HCT116 (cell line): ENCODE measurements at regions not wholly inside any gene's neighbourhood (a gene's known extent, or its start where the extent isn't known, plus 50 kb on each side); places are given as distances from the start of the nearest gene placed in this dataset.

ENCODE experiments used
- ATAC-seq: fragments of 200-7000 bp; cut with Tn5 transposase; 2 replicates; pipeline ENCODE4 v1.9.1; 2020; ENCODE audit warnings: mild to moderate bottlenecking, moderate library complexity
- BruUV-seq: library from RNA; stranded (reverse); fragments of 400-500 nt; replicated peaks from 2 replicates; lab custom pipeline; 2021; lab: Mats Ljungman, UMichigan
- CTCF ChIA-PET: fragments of 300-600 bp; sonication (Branson Sonifier 250); formaldehyde crosslinking; loops from one replicate; lab custom pipeline; 2021; ENCODE audit warnings: antibody characterized with exemption; lab: Charles Lee
- POLR2A ChIA-PET: fragments of 300-600, 350-600 bp; sonication (Branson Sonifier 250); formaldehyde crosslinking; loops from one replicate; lab custom pipeline; 2021; ENCODE audit warnings: antibody characterized with exemption; lab: Charles Lee
- RAD21 ChIA-PET, 2 experiments: fragments of 300-600 bp; sonication (Branson Sonifier 250); formaldehyde crosslinking; loops; one replicate each; lab custom pipeline; 2023; ENCODE audit warnings: low total read pairs in 2 of 2; ENCODE audit not compliant: uncharacterized antibody in 2 of 2, unreplicated experiment in 2 of 2, low non-redundant PET in 1 of 2; lab: Charles Lee
- DNase-seq: peaks from one replicate; pipeline ENCODE4 v3.0.0-alpha.2; 2010; ENCODE audit warnings: low read depth, low spot score
- H2AFZ ChIP-seq: fragments of 200-600 bp; shearing (Covaris generic), sonication (generic); 2 replicates; pipeline ENCODE4 v1.6.1; 2017; ENCODE audit warnings: low read depth, mixed run types, mixed read lengths, antibody characterized with exemption, low read length; ENCODE audit not compliant: poor library complexity, severe bottlenecking
- H3K27ac ChIP-seq: 2 replicates; pipeline ENCODE4 v1.5.1; 2012; ENCODE audit warnings: low read depth, low read length
- H3K27me3 ChIP-seq: fragments of 200-600 bp; sonication (generic); 2 replicates; pipeline ENCODE4 v1.6.1; 2016; ENCODE audit warnings: mixed run types, low read length, mixed read lengths; ENCODE audit not compliant: insufficient read depth
- H3K36me3 ChIP-seq, 2 experiments: fragments of 200-500 bp in 1 of 2; fragments of 200-600 bp in 1 of 2; sonication (Bioruptor generic) in 1 of 2; sonication (generic) in 1 of 2; 2 replicates each; pipeline versions ENCODE4 v1.5.1 to v1.6.1; 2014 to 2016; ENCODE audit warnings: low read length in 2 of 2, inconsistent platforms in 1 of 2, mixed read lengths in 1 of 2, mixed run types in 1 of 2; ENCODE audit not compliant: insufficient read depth in 2 of 2, control insufficient read depth in 1 of 2
- H3K4me1 ChIP-seq, 2 experiments: fragments of 200-600 bp in 1 of 2; sonication (generic) in 1 of 2; 2 replicates each; pipeline versions ENCODE4 v1.5.1 to v1.6.1; 2012 to 2017; ENCODE audit warnings: low read length in 2 of 2, inconsistent platforms in 1 of 2, mild to moderate bottlenecking in 1 of 2, mixed read lengths in 1 of 2, mixed run types in 1 of 2, moderate library complexity in 1 of 2; ENCODE audit not compliant: insufficient read depth in 2 of 2, control insufficient read depth in 1 of 2
- H3K4me2 ChIP-seq: fragments of 200-600 bp; sonication (generic); 2 replicates; pipeline ENCODE4 v1.6.1; 2017; ENCODE audit warnings: mixed run types, low read length, mixed read lengths
- H3K4me3 ChIP-seq, 2 experiments: fragments of 200-600 bp in 1 of 2; sonication (generic) in 1 of 2; replicated peaks in 1 of 2; 2 replicates each; pipeline ENCODE4 v1.5.1; 2011 to 2016; ENCODE audit warnings: low read length in 2 of 2, control low read depth in 1 of 2, low read depth in 1 of 2, mild to moderate bottlenecking in 1 of 2, mixed read lengths in 1 of 2, mixed run types in 1 of 2
- H3K79me2 ChIP-seq: fragments of 200-600 bp; sonication (generic); 2 replicates; pipeline ENCODE4 v1.6.1; 2017; ENCODE audit warnings: mild to moderate bottlenecking, mixed run types, low read length, moderate library complexity, mixed read lengths; ENCODE audit not compliant: insufficient read depth
- H3K9ac ChIP-seq: fragments of 200-600 bp; sonication (generic); 2 replicates; pipeline ENCODE4 v1.6.1; 2016; ENCODE audit warnings: low read length, mixed read lengths
- H3K9me2 ChIP-seq: fragments of 200-600 bp; sonication (generic), shearing (Covaris generic); 2 replicates; pipeline ENCODE4 v1.6.1; 2017; ENCODE audit warnings: mixed run types, mild to moderate bottlenecking, moderate library complexity; ENCODE audit not compliant: insufficient read depth
- H3K9me3 ChIP-seq, 2 experiments: fragments of 200-500 bp in 1 of 2; fragments of 200-600 bp in 1 of 2; sonication (Bioruptor generic) in 1 of 2; sonication (generic) in 1 of 2; 2 replicates each; pipeline ENCODE4 v1.6.1; 2014 to 2017; ENCODE audit warnings: low read length in 2 of 2, mixed read lengths in 2 of 2, inconsistent platforms in 1 of 2, low read depth in 1 of 2, mild to moderate bottlenecking in 1 of 2, mixed run types in 1 of 2, moderate library complexity in 1 of 2; ENCODE audit not compliant: control insufficient read depth in 1 of 2, insufficient read depth in 1 of 2
- H4K20me1 ChIP-seq: fragments of 200-600 bp; sonication (generic), shearing (Covaris generic); 2 replicates; pipeline ENCODE4 v1.6.1; 2017; ENCODE audit warnings: mixed run types, mild to moderate bottlenecking, moderate library complexity; ENCODE audit not compliant: insufficient read depth
- CBX3 ChIP-seq: IDR thresholded peaks from 2 replicates; pipeline ENCODE4 v1.6.1; 2012; ENCODE audit warnings: low read depth
- CEBPB ChIP-seq: IDR thresholded peaks from 2 replicates; pipeline ENCODE4 v1.6.1; 2012; ENCODE audit warnings: low read depth
- CTCF ChIP-seq, 3 experiments: fragments of 200-600 bp in 1 of 3; sonication (generic) in 1 of 3; IDR thresholded peaks in 2 of 3; conservative IDR thresholded peaks in 1 of 3; 2 replicates each; pipeline ENCODE4 v1.5.1; 2012 to 2017; ENCODE audit warnings: low read depth in 2 of 3, low read length in 2 of 3, antibody characterized with exemption in 1 of 3, borderline replicate concordance in 1 of 3, control low read depth in 1 of 3, mild to moderate bottlenecking in 1 of 3, mixed read lengths in 1 of 3, mixed run types in 1 of 3, moderate library complexity in 1 of 3; ENCODE audit not compliant: insufficient read depth in 1 of 3
- EGR1 ChIP-seq: IDR thresholded peaks from 2 replicates; pipeline ENCODE4 v1.6.1; 2012; ENCODE audit warnings: low read depth
- ELF1 ChIP-seq: IDR thresholded peaks from 2 replicates; pipeline ENCODE4 v1.6.1; 2012; ENCODE audit warnings: low read depth, borderline replicate concordance
- EZH2 ChIP-seq: fragments of 200-600 bp; sonication (generic); IDR thresholded peaks from 2 replicates; pipeline ENCODE4 v1.6.1; 2017; ENCODE audit warnings: antibody characterized with exemption, mixed run types
- EZH2phosphoT487 ChIP-seq: fragments of 200-600 bp; IDR thresholded peaks from 2 replicates; pipeline ENCODE4 v1.6.1; 2018; ENCODE audit warnings: antibody characterized with exemption, borderline replicate concordance
- JUND ChIP-seq: IDR thresholded peaks from 2 replicates; pipeline ENCODE4 v1.6.1; 2012
- MAX ChIP-seq: IDR thresholded peaks from 2 replicates; pipeline ENCODE4 v1.6.1; 2012
- POLR2A ChIP-seq: IDR thresholded peaks from 2 replicates; pipeline ENCODE4 v1.7.0; 2011; ENCODE audit warnings: borderline replicate concordance; ENCODE audit not compliant: insufficient read depth, insufficient read length; ENCODE audit errors: extremely low read depth
- POLR2AphosphoS5 ChIP-seq: IDR thresholded peaks from 2 replicates; pipeline ENCODE4 v1.6.1; 2011; ENCODE audit warnings: mild to moderate bottlenecking, low read depth, low read length, moderate library complexity
- RAD21 ChIP-seq: IDR thresholded peaks from 2 replicates; pipeline ENCODE4 v1.6.1; 2012; ENCODE audit warnings: low read depth, mild to moderate bottlenecking
- REST ChIP-seq: IDR thresholded peaks from 2 replicates; pipeline ENCODE4 v1.6.1; 2012; ENCODE audit warnings: low read depth
- SP1 ChIP-seq: IDR thresholded peaks from 2 replicates; pipeline ENCODE4 v1.6.1; 2012; ENCODE audit warnings: low read depth
- SRF ChIP-seq: IDR thresholded peaks from 2 replicates; pipeline ENCODE4 v1.6.1; 2012; ENCODE audit warnings: low read depth
- TCF7L2 ChIP-seq: IDR thresholded peaks from 2 replicates; pipeline ENCODE4 v1.7.0; 2011; ENCODE audit warnings: borderline replicate concordance, inconsistent platforms; ENCODE audit not compliant: insufficient read depth, insufficient read length; ENCODE audit errors: extremely low read depth
- YY1 ChIP-seq: IDR thresholded peaks from 2 replicates; pipeline ENCODE4 v1.6.1; 2011; ENCODE audit warnings: low read length, low read depth, moderate library complexity, mild to moderate bottlenecking; ENCODE audit not compliant: insufficient replicate concordance; ENCODE audit errors: extremely low read depth
- ZBTB33 ChIP-seq: IDR thresholded peaks from 2 replicates; pipeline ENCODE4 v1.6.1; 2011; ENCODE audit warnings: mild to moderate bottlenecking, low read length, moderate library complexity; ENCODE audit not compliant: insufficient replicate concordance; ENCODE audit errors: extremely low read depth
- ZFX ChIP-seq: fragments of 450-650 bp; IDR thresholded peaks from 2 replicates; pipeline ENCODE4 v1.6.1; 2017
- ZNF274 ChIP-seq: fragments of 200-500 bp; sonication (Bioruptor generic); IDR thresholded peaks from 2 replicates; pipeline ENCODE4 v1.6.1; 2014; ENCODE audit warnings: mild to moderate bottlenecking, low read depth, low read length, inconsistent platforms
- intact Hi-C: fragments of 100-400 bp; cut with micrococcal nuclease; formaldehyde crosslinking; loops from 2 replicates; pipeline ENCODE4 v1.10.0; 2022

- no peak for TF ChIP-seq REST
- no peak for TF ChIP-seq TCF7L2
- no peak for TF ChIP-seq MAX
- TF ChIP-seq ELF1: no peak
- no peak for TF ChIP-seq CEBPB
Measured at GRCh38 chr10:55782181-55782580, 578.9 kb downstream of the ZWINT start (continued).

GRCh38 chr10:55766212-55766611, 594.8 kb downstream of the ZWINT start:
- Histone ChIP-seq H3K27ac (no peak overlapping the region), H3K4me1 (no peaks in the 10 kb centered on the region), H3K9me2 (no peaks in the 10 kb centered on the region), H3K4me3 (no peak overlapping the region), H3K79me2 (no peaks in the 10 kb centered on the region), H4K20me1 (no peaks in the 10 kb centered on the region), H3K36me3 (no peaks in the 10 kb centered on the region), H3K9ac (no peak overlapping the region), H3K9me3 (peaks cover 0 to 2% of the 10 kb centered on the region in 2 experiments; a peak in 2 of 4 replicates), H3K4me2 (no peak overlapping the region), H3K27me3 (no peaks in the 10 kb centered on the region), H2AFZ (no peak overlapping the region)
- ChIA-PET POLR2A (no interaction called here), RAD21 (no interaction called here), CTCF (no interaction called here)
- ATAC-seq (no peak), DNase-seq (no peak)
- no TSS peak for BruUV-seq
- intact Hi-C loops: no loop called here
- TF ChIP-seq JUND: no peak
- no peak for TF ChIP-seq RAD21
- no peak for TF ChIP-seq CTCF (IDR thresholded peaks at IDR 0.05 in 2 of 3, conservative IDR thresholded peaks at IDR 0.05 in 1 of 3; ENCODE audit: borderline replicate concordance in 1 of 3, insufficient read depth in 1 of 3, low read depth in 2 of 3, low read length in 2 of 3)
- no peak for TF ChIP-seq CBX3
- TF ChIP-seq CEBPB: no peak
- no peak for TF ChIP-seq POLR2A
- no peak for TF ChIP-seq SP1
- TF ChIP-seq YY1: no peak
- TF ChIP-seq ZNF274: no peak
- TF ChIP-seq ZBTB33: no peak
- TF ChIP-seq EZH2phosphoT487: no peak
- TF ChIP-seq SRF: no peak
- TF ChIP-seq ZFX: no peak
- no peak for TF ChIP-seq EZH2
- TF ChIP-seq POLR2AphosphoS5: no peak
- no peak for TF ChIP-seq ELF1
- no peak for TF ChIP-seq EGR1
- TF ChIP-seq TCF7L2: no peak
